ENCODE measurements at regions not wholly inside any gene's neighbourhood (a gene's known extent, or its start where the extent isn't known, plus 50 kb on each side); places are given as distances from the start of the nearest gene placed in this dataset.
"Not testable (repeated sequence)": the region's sequence is repeated elsewhere in the genome, so short reads cannot be mapped to it uniquely, and the experiment has no call there.

DNA sequence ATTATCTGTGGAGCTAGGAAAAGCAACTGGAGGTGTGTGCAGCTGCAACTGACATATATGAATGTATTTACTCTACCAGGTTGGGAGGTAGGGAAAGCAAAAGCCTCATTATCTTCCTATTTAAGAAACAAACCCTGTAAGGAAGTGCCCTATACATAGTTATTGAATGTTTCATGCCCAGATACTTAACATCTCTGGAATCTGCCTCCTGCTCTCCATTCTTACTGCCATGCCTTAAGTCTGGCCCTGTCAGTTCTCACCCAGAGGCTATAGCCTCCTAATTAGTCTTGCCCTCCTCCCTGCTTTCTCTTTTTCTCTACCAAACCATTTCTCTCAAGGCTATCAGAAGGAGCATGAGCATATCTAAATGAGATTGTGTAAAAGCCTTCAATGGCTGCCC lies 542.6 kb upstream of the LRRN3 start:
- DNase-seq: no peak

DNA sequence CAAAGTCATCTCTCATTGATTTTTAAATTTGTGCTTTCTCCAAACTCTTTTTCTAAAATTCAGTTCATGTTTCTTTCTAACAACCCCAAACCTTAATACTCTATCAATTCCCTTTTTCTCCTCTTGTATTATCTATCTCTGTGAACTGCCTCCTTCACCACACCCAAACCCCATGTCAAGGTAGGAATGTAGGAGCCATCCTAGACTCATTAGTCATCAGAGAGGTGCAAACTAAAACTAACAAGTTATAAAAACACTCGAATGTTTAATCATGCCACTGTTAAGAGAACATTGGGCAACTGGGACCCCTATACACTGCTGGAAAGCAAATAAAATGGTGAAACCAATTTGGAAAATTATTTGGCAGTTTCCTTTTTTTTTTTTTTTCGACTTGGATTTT lies 533.8 kb upstream of the LRRN3 start:
- in situ Hi-C loops (cut with HindIII; ENCODE audit: low pct_ligation_motif_present, low sequenced_read_pairs): no loop called here

More for the DNA sequence above, 542.6 kb upstream of the LRRN3 start:
- no peak overlapping the region for H3K4me3 ChIP-seq (ENCODE audit: low read depth, low read length)
- no peaks in the 10 kb centered on the region for H3K27me3 ChIP-seq (replicated peaks)
- H3K27ac ChIP-seq: no peak overlapping the region
- TF ChIP-seq, protein P1, sequence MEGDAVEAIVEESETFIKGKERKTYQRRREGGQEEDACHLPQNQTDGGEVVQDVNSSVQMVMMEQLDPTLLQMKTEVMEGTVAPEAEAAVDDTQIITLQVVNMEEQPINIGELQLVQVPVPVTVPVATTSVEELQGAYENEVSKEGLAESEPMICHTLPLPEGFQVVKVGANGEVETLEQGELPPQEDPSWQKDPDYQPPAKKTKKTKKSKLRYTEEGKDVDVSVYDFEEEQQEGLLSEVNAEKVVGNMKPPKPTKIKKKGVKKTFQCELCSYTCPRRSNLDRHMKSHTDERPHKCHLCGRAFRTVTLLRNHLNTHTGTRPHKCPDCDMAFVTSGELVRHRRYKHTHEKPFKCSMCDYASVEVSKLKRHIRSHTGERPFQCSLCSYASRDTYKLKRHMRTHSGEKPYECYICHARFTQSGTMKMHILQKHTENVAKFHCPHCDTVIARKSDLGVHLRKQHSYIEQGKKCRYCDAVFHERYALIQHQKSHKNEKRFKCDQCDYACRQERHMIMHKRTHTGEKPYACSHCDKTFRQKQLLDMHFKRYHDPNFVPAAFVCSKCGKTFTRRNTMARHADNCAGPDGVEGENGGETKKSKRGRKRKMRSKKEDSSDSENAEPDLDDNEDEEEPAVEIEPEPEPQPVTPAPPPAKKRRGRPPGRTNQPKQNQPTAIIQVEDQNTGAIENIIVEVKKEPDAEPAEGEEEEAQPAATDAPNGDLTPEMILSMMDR (IDR thresholded peaks at IDR 0.05; ENCODE audit: low read depth, low read length, missing control alignments): no peak
- no peaks in the 10 kb centered on the region for H3K36me3 ChIP-seq (replicated peaks)
- in situ Hi-C loops (cut with HindIII; ENCODE audit: low pct_ligation_motif_present, low sequenced_read_pairs): no loop called here

DNA sequence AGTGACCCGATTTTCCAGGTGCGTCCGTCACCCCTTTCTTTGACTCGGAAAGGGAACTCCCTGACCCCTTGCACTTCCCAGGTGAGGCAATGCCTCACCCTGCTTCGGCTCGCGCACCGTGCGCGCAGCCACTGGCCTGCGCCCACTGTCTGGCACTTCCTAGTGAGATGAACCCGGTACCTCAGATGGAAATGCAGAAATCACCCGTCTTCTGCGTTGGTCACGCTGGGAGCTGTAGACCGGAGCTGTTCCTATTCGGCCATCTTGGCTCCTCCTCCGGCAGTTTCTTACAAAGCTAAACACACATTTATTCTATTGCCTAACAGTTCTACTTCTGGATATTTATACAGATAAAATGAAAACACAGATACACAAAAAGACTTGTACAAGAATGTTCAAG lies 527.6 kb upstream of the LRRN3 start:
- H3K27me3 ChIP-seq (replicated peaks); DNase-seq; in situ Hi-C loops (cut with HindIII; ENCODE audit: low pct_ligation_motif_present, low sequenced_read_pairs); H3K27ac ChIP-seq; H3K36me3 ChIP-seq (replicated peaks); H3K4me3 ChIP-seq (ENCODE audit: low read depth, low read length): not testable (repeated sequence)

More for the DNA sequence above, 533.8 kb upstream of the LRRN3 start:
- no peak overlapping the region for H3K27ac ChIP-seq
- no peak overlapping the region for H3K4me3 ChIP-seq (ENCODE audit: low read depth, low read length)
- DNase-seq: no peak
- no peaks in the 10 kb centered on the region for H3K36me3 ChIP-seq (replicated peaks)
- no peaks in the 10 kb centered on the region for H3K27me3 ChIP-seq (replicated peaks)
- TF ChIP-seq, protein P1 (IDR thresholded peaks at IDR 0.05; ENCODE audit: low read depth, low read length, missing control alignments): no peak

DNA sequence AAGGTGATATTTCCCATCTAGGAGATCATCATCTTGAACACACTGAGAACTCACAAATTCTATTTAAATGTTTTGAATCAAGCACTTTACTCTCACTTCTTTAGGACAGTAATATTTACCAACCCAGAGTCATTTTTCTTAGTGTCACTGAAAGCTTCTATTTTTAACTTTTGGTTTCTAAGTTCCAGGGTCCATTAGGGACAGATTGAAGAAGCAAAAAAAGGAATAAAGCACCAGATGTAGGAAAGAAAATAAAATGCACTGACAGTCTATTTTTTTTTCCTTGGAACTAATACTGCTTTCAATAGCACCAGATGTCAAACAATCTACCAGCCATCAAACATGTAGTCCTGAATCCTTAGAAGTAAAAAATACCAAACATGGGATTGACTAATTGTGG lies 526.7 kb upstream of the LRRN3 start:
- TF ChIP-seq, protein P1 (IDR thresholded peaks at IDR 0.05; ENCODE audit: low read depth, low read length, missing control alignments): no peak
- in situ Hi-C loops (cut with HindIII; ENCODE audit: low pct_ligation_motif_present, low sequenced_read_pairs): no loop called here
- no peaks in the 10 kb centered on the region for H3K27me3 ChIP-seq (replicated peaks)
- H3K4me3 ChIP-seq (ENCODE audit: low read depth, low read length): no peak overlapping the region
- H3K36me3 ChIP-seq (replicated peaks): no peaks in the 10 kb centered on the region
- no peak overlapping the region for H3K27ac ChIP-seq
- DNase-seq: no peak

DNA sequence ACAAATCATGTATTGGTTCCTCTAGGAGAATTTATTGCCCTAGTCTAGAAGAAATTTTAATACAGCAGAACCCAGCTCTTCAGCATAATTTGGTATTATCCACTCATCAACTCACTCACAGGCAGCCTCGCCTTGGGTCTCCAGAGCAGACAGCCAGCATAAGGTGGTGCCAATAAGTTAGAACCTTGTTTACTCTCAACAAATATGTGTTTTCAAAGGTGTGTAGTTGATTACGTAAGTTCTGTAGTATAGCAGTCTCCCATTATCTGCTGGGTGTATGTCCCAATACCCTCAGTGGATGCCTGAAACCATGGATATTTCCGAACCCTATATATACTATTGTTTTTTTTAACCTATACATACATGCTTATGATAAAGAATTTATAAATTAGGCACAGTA lies 522.5 kb upstream of the LRRN3 start:
- H3K27me3 ChIP-seq (replicated peaks): no peaks in the 10 kb centered on the region
- TF ChIP-seq, protein P1 (IDR thresholded peaks at IDR 0.05; ENCODE audit: low read depth, low read length, missing control alignments): no peak
- in situ Hi-C loops (cut with HindIII; ENCODE audit: low pct_ligation_motif_present, low sequenced_read_pairs): no loop called here
- no peaks in the 10 kb centered on the region for H3K36me3 ChIP-seq (replicated peaks)
- no peak overlapping the region for H3K4me3 ChIP-seq (ENCODE audit: low read depth, low read length)
- no peak for DNase-seq
- H3K27ac ChIP-seq: no peak overlapping the region

DNA sequence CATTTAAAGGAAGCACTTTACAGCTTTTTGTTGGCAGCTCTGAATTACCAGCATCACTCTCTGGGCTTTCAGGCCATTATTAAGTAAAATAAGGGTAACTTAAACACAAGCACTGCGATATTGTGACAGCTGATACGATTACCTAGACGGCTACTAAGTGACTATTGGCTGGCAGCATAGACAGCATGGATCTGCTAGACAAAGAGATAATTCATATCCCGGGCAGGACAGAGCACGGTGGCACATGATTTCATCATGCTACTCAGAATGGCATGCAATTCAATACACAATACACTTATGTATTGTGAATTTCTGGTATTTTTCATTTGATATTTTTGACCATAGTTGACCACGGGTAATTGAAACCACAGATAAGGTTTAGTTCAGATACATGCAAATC lies 522.0 kb upstream of the LRRN3 start:
- in situ Hi-C loops (cut with HindIII; ENCODE audit: low pct_ligation_motif_present, low sequenced_read_pairs): no loop called here
- no peak for DNase-seq
- no peaks in the 10 kb centered on the region for H3K27me3 ChIP-seq (replicated peaks)
- no peaks in the 10 kb centered on the region for H3K36me3 ChIP-seq (replicated peaks)
- no peak overlapping the region for H3K4me3 ChIP-seq (ENCODE audit: low read depth, low read length)
- TF ChIP-seq, protein P1 (IDR thresholded peaks at IDR 0.05; ENCODE audit: low read depth, low read length, missing control alignments): no peak
- H3K27ac ChIP-seq: no peak overlapping the region
